ENCODE measurements at regions not wholly inside any gene's neighbourhood (a gene's known extent, or its start where the extent isn't known, plus 50 kb on each side); places are given as distances from the start of the nearest gene placed in this dataset.
A peak's percentile ranks its signal among the peaks of the same experiment; 100 is the strongest.

DNA sequence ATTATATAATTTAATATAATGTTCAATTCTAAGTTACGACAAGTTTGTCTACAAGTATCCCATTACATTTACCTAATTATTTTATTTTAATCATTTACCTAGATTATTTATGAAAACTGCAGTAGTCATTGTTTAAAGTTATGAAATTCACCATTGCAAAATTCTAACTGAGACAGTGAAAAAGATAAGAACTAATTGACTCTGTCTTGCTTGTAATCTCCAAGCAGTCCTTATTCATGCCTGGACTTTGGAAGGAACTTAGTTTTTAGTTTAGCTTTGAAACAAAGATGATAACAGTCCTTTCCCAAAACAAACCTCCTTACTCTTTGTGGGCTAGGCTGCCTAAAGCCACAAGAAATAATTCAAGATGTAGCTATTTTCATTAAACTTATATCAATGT, 165.0 kb downstream of the SUCNR1 start:
- no peak overlapping the region for H3K27ac Mint-ChIP-seq
- peaks cover 0 to 21% of the 10 kb centered on the region in 2 donors for H3K9me3 Mint-ChIP-seq
- no peak for DNase-seq (ENCODE audit: low spot score in 2 of 2)
- H3K36me3 Mint-ChIP-seq: peaks cover 0 to 24% of the 10 kb centered on the region in 2 donors
- ATAC-seq: no peak

DNA sequence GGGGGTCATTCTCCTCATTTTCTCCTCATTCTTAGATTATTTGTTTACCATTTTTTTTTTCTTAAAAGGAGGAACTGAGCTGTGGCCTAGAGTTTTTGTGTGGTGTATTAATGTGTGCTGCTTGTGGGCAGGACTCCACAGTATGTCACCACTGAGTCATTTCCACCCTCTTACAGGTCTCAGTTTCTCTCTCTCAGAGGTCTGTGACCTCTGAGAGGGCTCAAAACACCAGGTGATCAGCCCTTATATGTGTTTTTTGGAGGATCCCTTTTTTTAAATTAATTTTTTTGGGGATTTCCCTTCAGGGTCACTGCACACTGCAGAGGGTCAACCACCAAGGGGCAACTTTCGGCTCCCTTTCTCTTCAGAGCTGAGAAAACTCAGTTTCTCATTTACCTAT, 166.4 kb downstream of the SUCNR1 start:
- DNase-seq (ENCODE audit: low spot score in 2 of 2) (no peak), ATAC-seq (peak; percentile 41 to 84)
- Mint-ChIP-seq H3K9me3 (peaks cover 0 to 16% of the 10 kb centered on the region in 2 donors), H3K27ac (no peak overlapping the region), H3K36me3 (peaks cover 0 to 19% of the 10 kb centered on the region in 2 donors)

DNA sequence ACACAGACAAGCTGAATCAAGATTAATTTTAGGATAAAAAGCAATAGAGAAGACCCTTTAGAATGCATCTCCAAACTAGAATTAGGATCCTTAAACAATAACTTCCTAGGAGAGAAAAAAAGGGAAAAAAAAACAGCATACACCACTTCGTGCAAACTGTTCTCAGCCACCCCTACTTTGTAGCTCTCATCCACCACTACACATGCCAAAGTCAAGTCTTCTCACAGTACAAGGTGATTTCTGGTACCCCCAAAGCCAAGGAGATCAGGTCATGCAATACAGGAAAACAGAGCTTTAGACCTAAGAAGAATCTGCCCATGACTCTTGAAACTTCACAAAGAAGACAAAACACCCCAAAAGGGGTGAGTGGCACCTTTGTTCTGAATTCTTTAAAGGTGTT, 166.9 kb downstream of the SUCNR1 start:
- no peak for ATAC-seq

DNA sequence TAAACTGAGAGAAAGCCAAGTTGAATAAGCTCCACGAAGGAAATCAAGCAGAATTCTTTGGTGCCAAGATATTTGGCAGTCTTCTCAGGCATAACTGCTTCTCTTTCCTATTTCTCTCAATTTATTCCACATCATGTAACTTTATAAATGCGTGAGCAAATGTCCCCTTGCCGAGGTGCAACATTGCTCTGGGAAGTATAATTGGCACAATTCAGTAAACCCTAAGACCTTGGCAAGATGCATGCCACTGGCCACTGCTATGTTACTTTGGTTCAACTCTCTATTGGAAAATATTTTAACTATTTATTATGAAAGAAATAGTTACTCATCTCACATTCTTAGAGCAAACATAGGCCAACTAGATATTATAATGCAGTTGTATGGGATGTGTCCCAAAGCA, 170.2 kb downstream of the SUCNR1 start:
- no peak overlapping the region for H3K27ac Mint-ChIP-seq
- H3K36me3 Mint-ChIP-seq: peaks cover 0 to 4% of the 10 kb centered on the region in 2 donors

More for the DNA sequence above, 166.9 kb downstream of the SUCNR1 start:
- no peak overlapping the region for H3K27ac Mint-ChIP-seq
- DNase-seq (ENCODE audit: low spot score in 2 of 2): no peak
- H3K9me3 Mint-ChIP-seq: peaks cover 0 to 12% of the 10 kb centered on the region in 2 donors
- H3K36me3 Mint-ChIP-seq: peaks cover 0 to 15% of the 10 kb centered on the region in 2 donors

DNA sequence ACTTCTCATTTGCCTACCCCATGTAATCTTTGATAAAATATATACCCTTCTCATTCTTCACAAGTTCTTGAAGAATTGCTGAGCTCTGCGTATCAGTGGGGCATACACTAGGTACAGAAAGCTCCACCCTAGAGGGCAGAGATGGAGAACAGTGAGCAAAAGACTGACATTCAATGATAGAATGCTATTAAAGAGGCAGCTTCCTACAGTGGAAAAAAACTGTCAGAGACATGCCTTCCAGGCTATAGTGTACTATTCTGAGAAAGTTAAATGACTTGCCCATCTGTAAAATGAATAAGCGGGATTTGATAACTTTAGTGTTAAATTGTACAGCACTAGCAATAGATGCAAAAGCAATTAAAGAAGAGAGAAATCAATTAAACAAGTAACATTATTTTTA, 172.8 kb downstream of the SUCNR1 start:
- no peak overlapping the region for H3K27ac Mint-ChIP-seq
- no peak for DNase-seq (ENCODE audit: low spot score in 2 of 2)
- H3K36me3 Mint-ChIP-seq: no peaks in the 10 kb centered on the region

More for the DNA sequence above, 170.2 kb downstream of the SUCNR1 start:
- ATAC-seq: no peak
- no peak for DNase-seq (ENCODE audit: low spot score in 2 of 2)
- H3K9me3 Mint-ChIP-seq: peaks cover 0 to 5% of the 10 kb centered on the region in 2 donors

DNA sequence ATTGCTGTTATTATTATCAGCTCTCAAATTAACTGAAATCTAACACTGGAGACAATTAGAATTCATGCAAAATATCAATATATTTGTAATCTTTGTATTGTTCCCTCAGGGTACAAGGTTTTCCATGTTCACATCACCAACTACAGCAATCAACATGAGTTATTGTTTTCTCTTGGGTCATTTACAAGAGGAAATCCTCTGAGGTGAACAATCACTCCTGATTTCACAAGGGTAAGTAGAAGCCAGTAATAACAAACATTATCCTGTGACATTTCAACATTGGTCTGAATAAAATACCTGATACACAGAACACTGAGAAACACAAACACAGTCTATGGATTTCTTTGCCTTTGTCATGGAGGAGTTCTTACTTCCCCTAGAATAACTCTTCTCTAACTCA, 174.0 kb downstream of the SUCNR1 start:
- DNase-seq (ENCODE audit: low spot score in 2 of 2) (no peak), ATAC-seq (no peak)
- no peak overlapping the region for H3K27ac Mint-ChIP-seq
- no peaks in the 10 kb centered on the region for H3K36me3 Mint-ChIP-seq
- H3K9me3 Mint-ChIP-seq: no peaks in the 10 kb centered on the region

More for the DNA sequence above, 172.8 kb downstream of the SUCNR1 start:
- peak in 1 of 2 donors; percentile 66 for ATAC-seq
- H3K9me3 Mint-ChIP-seq: no peaks in the 10 kb centered on the region

DNA sequence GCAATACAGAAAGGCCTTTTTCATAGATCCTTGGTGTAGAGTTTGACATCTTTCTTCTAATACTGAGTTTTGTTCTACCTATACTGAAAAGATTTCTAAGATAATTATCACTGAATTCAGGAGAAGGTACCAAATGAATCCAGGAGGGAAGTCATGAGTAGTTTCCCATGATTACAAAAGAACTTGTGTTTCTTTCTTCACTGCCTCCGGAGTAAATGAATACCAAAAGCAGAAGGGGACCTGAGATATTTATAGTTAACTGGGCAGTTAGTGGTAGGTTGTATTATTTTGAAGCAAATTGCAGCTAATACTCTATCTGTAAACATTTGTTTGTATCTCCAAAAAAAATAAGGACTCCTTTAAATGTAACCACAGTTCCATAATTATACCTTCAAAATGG, 175.4 kb downstream of the SUCNR1 start:
- H3K27ac Mint-ChIP-seq: no peak overlapping the region
- H3K36me3 Mint-ChIP-seq: no peaks in the 10 kb centered on the region
- DNase-seq (ENCODE audit: low spot score in 2 of 2): no peak
- no peak for ATAC-seq
- H3K9me3 Mint-ChIP-seq: no peaks in the 10 kb centered on the region

DNA sequence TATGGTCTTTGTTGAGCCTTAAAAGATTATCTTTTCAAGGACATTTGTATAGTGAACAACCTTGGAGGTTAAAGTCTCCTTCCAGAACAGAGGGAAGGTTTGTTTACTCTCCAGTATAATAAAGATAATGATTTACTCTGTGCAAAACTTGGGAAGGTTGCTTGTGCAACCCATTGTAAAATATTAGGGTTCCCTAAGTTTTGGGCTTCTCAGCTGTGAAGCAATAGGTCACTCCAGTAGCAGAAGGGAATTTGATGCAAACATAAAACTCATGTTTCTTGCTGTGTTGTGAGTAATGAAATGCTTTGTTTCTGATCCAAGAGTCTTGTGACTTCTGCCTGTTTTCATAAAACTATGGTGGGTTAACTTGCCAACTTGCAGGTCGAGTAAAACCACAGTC, 177.5 kb downstream of the SUCNR1 start:
- no peaks in the 10 kb centered on the region for H3K36me3 Mint-ChIP-seq
- H3K9me3 Mint-ChIP-seq: no peaks in the 10 kb centered on the region
- H3K27ac Mint-ChIP-seq: no peak overlapping the region
- DNase-seq (ENCODE audit: low spot score in 2 of 2): no peak
- ATAC-seq: no peak

DNA sequence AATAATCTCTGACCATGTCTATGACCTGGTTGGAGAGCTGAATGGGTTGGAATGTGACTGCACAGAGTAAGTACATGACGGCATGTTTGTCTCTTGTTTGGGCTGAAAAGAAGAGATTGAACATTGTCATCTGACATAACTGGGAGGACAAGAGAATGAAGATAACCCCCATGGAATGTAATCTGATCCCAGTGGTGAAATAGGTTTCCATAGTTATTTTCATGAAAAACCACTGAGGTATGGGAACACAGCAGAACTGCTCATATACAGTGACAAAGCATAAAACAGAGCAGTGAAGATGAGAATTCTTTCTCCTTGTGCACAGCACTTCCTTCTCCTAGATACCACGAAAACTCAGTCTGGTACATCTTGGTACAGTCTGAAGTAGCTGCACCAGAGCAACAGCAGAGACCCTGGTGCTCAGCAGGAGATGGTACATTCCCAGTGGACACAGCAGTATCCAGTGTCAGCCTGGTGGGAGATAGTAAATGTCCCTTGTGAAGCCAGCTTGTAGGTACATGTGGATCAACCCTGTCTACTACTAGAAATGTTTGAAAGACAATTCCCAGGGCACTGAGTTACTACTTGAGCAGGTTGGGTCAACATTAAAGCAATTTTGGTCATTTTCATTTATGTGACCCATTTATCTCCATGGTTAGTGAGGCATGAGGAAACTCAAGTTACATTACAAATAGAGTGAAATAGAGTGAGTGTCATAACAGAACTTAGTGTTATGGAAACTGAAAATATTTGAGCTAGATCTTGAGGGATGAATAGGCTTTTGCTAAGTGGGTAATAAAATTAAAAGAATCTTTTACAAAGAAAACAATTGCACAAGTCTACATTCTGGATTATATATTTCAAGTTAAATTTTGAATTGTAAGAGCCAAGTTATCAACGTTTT, 178.3 kb downstream of the SUCNR1 start:
- H3K9me3 Mint-ChIP-seq: no peaks in the 10 kb centered on the region
- no peak overlapping the region for H3K27ac Mint-ChIP-seq
- ATAC-seq: peak in 1 of 2 donors; percentile 67
- no peak for DNase-seq (ENCODE audit: low spot score in 2 of 2)
- no peaks in the 10 kb centered on the region for H3K36me3 Mint-ChIP-seq

DNA sequence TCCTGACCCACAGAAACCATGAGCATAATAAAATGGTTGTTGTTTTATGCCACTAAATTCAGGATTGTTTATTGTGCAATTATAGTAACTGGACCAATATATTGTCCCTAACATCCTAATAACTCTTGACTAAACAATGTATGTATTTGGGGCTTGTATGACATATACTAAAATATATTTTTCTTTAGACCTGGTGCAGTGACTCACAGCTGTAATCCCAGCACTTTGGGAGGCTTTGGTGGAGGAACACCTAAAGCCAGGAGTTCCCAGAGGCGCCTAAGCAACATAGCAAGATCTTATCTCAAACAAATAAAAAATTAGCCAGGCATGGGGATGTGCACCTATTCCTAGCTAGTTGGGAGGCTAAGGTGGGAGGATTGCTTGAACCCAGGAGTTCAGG, 180.4 kb downstream of the SUCNR1 start:
- ATAC-seq (no peak), DNase-seq (ENCODE audit: low spot score in 2 of 2) (no peak)
- H3K9me3 Mint-ChIP-seq: peaks cover 6 to 7% of the 10 kb centered on the region in 2 donors

DNA sequence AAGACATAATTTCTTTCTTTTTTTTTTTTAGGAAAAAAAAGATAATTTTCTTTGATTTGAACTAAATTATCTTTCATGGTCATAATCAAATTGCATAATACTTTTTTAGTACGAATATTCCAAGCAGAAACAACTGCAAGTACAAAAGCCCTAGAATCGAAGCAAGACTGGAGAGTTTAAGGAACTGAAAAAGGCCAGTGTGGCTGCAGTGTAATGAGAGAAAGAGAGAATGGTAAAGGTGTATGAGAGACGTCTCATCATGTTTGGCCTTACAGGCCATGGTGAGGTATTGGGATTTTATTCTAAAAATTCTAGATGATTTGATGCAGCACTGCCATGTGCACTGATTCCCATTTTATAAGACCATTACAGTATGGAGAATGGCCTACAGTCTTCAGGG, 180.9 kb downstream of the SUCNR1 start:
- ATAC-seq (no peak), DNase-seq (ENCODE audit: low spot score in 2 of 2) (no peak)
- Mint-ChIP-seq H3K9me3 (peaks cover 6 to 7% of the 10 kb centered on the region in 2 donors), H3K36me3 (no peaks in the 10 kb centered on the region), H3K27ac (no peak overlapping the region)

More for the DNA sequence above, 180.4 kb downstream of the SUCNR1 start:
- no peak overlapping the region for H3K27ac Mint-ChIP-seq
- no peaks in the 10 kb centered on the region for H3K36me3 Mint-ChIP-seq

DNA sequence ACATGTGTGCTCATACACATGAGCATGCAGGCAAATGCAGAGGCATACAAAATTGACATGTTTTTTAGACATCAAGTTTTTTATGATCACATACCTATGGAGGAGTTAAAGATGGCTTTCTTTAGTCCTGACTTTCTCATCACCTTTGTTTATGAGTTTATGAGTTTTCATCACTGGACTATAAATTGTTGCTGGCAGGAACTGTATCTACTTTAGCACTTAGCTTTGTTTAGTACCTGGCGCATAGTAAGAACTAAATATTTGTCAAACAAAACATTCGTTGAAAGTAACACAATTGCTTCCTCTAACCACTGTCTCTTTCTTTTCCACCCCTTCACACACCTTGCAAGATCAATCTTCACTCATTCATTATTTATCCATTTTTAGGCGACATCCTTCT, 182.6 kb downstream of the SUCNR1 start:
- ATAC-seq (no peak), DNase-seq (ENCODE audit: low spot score in 2 of 2) (no peak)
- peaks cover 6 to 7% of the 10 kb centered on the region in 2 donors for H3K9me3 Mint-ChIP-seq
- H3K27ac Mint-ChIP-seq: no peak overlapping the region
- H3K36me3 Mint-ChIP-seq: no peaks in the 10 kb centered on the region

DNA sequence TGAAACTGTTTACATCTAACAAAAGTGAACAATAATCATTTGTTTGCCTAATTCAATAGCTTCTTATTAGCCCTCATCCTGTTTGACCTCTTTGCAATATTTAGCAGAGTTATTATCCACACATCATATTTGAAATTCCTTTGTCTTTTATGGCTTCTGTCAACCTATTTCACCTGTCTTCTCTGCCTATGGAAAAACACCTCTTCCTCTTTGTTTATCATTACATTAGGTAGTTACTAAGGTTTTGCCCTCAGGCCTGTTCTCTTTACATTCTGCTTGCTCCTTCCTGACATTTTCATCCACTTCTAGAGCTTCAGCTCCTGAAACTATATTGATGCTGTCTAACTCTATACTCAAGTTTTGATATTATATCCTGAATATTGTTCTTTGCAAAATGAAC, 183.0 kb downstream of the SUCNR1 start:
- no peaks in the 10 kb centered on the region for H3K36me3 Mint-ChIP-seq
- DNase-seq (ENCODE audit: low spot score in 2 of 2) (no peak), ATAC-seq (no peak)
- no peak overlapping the region for H3K27ac Mint-ChIP-seq
- peaks cover 6 to 7% of the 10 kb centered on the region in 2 donors for H3K9me3 Mint-ChIP-seq

DNA sequence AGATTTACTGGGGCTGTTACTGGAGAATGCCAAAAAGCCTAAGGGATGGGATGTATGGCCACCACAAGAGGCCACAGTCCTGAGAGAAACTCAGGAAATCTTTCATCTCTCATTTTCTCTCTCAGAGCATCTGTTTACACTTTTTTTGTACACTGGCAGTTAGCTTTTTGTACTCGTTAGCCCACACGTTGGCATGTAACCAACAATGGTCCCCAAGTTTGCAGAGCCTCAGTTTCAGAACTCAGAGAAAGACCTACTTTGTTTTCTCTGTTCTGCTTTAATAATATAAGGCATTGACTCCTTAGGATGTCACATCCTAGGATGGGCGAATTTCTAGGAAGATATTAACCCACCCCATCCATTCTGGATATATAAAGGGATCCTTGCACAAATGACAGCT, 183.5 kb downstream of the SUCNR1 start:
- H3K36me3 Mint-ChIP-seq: no peaks in the 10 kb centered on the region
- no peak for ATAC-seq
- DNase-seq (ENCODE audit: low spot score in 2 of 2): no peak
- no peak overlapping the region for H3K27ac Mint-ChIP-seq
- peaks cover 6 to 7% of the 10 kb centered on the region in 2 donors for H3K9me3 Mint-ChIP-seq

DNA sequence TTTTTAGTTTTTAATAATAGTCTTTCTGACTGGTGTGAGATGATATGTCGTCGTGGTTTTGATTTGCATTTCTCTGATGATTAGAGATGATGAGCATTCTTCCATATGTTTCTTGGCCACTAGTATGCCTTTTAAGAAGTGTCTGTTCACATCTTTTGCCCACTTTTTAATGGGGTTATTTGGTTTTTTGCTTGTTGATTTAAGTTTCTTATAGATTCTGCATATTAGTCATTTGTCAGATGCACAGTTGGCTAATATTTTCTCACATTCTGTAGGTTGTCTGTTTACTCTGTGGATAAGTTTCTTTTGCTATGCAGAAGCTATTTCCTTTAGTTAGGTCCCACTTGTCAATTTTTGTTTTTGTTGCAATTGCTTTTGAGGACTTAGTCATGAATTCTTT, 185.4 kb downstream of the SUCNR1 start:
- DNase-seq (ENCODE audit: low spot score in 2 of 2): no peak
- ATAC-seq: no peak
- H3K9me3 Mint-ChIP-seq: peaks cover 6 to 7% of the 10 kb centered on the region in 2 donors
- H3K36me3 Mint-ChIP-seq: no peaks in the 10 kb centered on the region
- no peak overlapping the region for H3K27ac Mint-ChIP-seq

DNA sequence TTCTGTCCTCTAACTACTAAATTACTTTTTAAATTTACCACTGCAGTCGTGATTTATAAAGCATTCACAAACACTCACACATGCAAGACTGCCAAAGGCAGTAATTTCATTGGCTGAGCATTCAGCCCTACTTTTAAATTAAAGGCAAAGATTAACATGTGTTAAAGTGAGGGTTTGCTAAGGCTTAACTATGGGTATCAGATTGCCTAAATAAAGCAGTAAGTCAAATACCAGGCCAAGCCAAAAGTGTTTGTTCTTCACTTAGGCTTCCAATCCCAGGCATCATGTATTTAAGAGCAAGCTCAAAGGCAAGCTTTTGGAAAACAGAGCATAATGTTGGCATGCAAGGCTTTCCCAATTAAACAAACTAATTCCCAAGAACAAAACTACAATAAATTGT, 187.3 kb downstream of the SUCNR1 start:
- DNase-seq (ENCODE audit: low spot score in 2 of 2) (no peak), ATAC-seq (no peak)
- Mint-ChIP-seq H3K9me3 (peaks cover 6 to 7% of the 10 kb centered on the region in 2 donors), H3K36me3 (no peaks in the 10 kb centered on the region), H3K27ac (no peak overlapping the region)

DNA sequence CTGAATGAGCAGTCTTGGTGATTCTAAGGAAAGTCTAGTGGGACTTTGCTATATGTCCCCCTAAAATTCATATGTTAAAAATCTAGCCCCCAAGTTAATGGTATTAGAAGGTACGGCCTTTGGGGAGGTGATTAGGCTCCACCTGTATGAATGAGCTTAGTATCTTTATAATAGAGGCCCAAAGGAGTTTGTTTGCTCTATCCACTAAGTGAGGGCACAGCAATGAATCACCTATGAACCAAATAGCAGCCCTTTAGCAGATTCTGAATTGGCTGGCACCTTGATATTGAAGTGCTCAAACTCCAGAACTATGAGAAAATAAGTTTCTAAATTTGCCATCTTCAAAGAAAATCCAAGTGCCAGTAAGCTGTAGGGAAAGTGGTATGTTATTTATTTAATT, 187.9 kb downstream of the SUCNR1 start:
- H3K36me3 Mint-ChIP-seq: no peaks in the 10 kb centered on the region
- H3K27ac Mint-ChIP-seq: no peak overlapping the region
- peaks cover 6 to 7% of the 10 kb centered on the region in 2 donors for H3K9me3 Mint-ChIP-seq
- DNase-seq (ENCODE audit: low spot score in 2 of 2): no peak
- no peak for ATAC-seq

DNA sequence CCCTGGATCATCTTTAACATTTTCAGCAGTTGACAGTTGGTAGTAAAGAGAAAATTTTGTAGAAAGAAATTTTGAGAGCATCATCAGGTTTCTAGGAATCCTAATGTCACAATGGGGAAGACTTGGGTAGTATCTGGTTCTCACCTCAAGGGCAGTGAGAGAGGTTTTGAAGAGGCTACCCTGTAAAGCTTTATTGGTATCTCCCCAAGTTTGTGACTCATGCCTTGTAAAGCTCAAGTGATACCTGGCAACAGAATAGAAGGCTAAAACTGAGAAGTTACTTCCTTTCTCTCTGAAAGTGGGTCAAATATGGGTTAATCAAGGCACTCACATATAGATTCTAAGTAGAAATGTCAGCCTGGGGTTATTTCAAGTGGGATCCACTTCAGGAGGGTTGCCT, 196.4 kb downstream of the SUCNR1 start:
- H3K27ac Mint-ChIP-seq: no peak overlapping the region
- H3K9me3 Mint-ChIP-seq: no peaks in the 10 kb centered on the region
- DNase-seq (ENCODE audit: low spot score in 2 of 2): no peak
- peak; percentile 47 to 84 for ATAC-seq
- H3K36me3 Mint-ChIP-seq: no peaks in the 10 kb centered on the region

All from activated naive CD4-positive, alpha-beta T cell treated with anti-CD3 and anti-CD28 coated beads, Interleukin-2, amount 50 U/mL, for 72 hours (primary cell).